ENCODE measurements at regions not wholly inside any gene's neighbourhood (a gene's known extent, or its start where the extent isn't known, plus 50 kb on each side); places are given as distances from the start of the nearest gene placed in this dataset.

DNA sequence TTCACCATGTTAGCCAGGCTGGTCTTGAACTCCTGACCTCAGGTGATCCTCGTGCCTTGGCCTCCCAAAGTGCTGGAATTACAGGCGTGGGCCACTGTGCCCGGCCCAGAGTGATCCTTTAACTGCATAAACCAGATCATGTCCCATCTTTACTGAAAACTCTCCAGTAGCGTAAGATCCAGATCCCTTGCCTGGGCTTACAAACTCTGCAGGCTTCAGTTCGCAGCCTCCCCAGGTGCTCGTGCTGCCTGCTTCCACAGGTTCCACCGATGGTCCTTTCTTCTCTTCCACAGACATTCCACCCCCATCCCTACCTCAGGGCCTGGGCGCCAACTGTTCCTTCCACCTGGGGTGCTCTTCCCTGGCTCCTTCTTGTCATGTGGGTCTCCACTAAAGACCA, 88.8 kb upstream of the SHANK2 start:
- in situ Hi-C loops (cut with HindIII; ENCODE audit: low sequenced_read_pairs), result no loop called here
- TF ChIP-seq, protein P1, sequence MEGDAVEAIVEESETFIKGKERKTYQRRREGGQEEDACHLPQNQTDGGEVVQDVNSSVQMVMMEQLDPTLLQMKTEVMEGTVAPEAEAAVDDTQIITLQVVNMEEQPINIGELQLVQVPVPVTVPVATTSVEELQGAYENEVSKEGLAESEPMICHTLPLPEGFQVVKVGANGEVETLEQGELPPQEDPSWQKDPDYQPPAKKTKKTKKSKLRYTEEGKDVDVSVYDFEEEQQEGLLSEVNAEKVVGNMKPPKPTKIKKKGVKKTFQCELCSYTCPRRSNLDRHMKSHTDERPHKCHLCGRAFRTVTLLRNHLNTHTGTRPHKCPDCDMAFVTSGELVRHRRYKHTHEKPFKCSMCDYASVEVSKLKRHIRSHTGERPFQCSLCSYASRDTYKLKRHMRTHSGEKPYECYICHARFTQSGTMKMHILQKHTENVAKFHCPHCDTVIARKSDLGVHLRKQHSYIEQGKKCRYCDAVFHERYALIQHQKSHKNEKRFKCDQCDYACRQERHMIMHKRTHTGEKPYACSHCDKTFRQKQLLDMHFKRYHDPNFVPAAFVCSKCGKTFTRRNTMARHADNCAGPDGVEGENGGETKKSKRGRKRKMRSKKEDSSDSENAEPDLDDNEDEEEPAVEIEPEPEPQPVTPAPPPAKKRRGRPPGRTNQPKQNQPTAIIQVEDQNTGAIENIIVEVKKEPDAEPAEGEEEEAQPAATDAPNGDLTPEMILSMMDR (IDR thresholded peaks at IDR 0.05; ENCODE audit: low read depth, low read length), result no peak
- H3K4me3 ChIP-seq (ENCODE audit: low read depth, low read length), result no peak overlapping the region
- DNase-seq (ENCODE audit: low read depth, low spot score), result no peak

DNA sequence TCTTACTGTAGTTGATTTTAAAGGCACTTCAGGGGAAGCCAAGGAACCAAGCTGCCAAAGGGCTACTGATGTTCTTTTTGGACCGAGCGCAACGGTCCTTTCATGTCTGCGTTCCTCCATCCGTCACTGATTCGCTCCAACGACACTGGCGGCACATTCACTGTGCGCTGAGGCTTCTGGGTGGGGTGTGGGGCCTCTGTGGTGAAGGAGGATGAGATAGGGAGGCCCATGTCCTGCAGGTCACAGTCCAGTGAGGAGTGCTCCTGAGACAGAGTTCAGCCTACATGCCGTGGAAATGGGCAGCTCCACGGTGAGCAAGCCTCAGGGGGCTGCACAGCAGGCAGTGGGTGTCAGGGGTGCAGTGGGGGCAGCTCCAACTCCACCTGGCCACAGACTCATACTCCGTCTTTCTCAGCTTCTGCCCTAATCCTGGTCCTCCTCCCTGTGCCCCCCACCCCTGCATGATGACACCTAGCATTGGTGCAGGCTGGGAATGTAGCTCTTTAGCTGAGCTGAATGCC, 87.8 kb upstream of the SHANK2 start:
- no peak for DNase-seq (ENCODE audit: low read depth, low spot score)
- no peak overlapping the region for H3K4me3 ChIP-seq (ENCODE audit: low read depth, low read length)
- TF ChIP-seq, protein P1 (IDR thresholded peaks at IDR 0.05; ENCODE audit: low read depth, low read length), result no peak
- in situ Hi-C loops (cut with HindIII; ENCODE audit: low sequenced_read_pairs), result no loop called here

DNA sequence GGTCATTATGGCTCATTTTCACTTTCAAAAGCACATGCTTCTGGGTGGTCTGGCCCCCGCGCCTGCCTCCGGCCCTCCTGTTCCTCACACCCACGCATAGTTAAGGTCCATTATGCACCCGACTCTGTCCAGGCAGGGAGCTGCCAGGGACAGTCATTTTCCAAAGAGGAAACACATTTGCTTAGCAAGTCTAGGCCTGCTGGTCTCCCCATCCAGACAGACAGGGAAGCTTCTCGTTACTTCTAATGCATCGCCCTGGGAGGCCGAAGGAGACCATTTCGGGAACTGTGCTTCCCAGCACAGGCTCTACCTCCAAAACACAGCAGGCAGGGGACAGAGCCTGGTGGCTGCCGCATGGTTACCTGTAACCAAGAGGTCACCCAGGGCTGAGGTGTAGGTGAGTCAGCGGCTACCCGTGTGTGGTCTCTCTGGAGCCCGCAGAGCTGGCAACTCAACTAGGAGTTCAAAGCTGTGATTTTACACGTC, 87.1 kb upstream of the SHANK2 start:
- no peak for DNase-seq (ENCODE audit: low read depth, low spot score)
- TF ChIP-seq, protein P1 (IDR thresholded peaks at IDR 0.05; ENCODE audit: low read depth, low read length), result no peak
- in situ Hi-C loops (cut with HindIII; ENCODE audit: low sequenced_read_pairs), result no loop called here
- H3K4me3 ChIP-seq (ENCODE audit: low read depth, low read length), result no peak overlapping the region

DNA sequence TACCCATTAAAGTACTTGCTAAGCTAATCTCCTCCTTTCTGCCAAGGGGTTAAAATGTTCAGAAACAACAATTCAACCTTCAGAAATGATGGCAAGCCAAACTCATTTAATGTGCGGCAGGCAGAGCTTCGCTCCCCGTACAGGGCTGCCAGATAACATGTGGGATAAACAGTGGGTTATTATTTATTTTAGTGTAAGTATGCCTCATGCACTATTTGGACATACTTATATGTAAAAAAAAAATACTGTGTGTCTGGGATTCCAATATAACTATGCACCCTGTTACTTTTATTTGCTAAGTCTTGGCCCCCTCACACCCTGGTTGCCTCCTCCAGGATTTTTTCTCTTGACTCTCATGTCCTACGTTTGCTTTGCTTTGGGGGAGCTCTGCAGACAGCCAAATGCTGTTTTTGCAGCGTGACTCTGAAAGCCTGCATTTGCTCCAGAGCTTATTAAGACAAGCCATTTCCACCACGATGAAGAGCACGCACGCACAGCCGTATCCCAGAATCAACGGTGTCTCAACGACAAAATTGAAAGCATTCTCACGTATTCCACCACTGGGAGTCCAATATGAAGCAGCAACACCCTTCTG, 86.5 kb upstream of the SHANK2 start:
- TF ChIP-seq, protein P1 (IDR thresholded peaks at IDR 0.05; ENCODE audit: low read depth, low read length), result no peak
- in situ Hi-C loops (cut with HindIII; ENCODE audit: low sequenced_read_pairs), result no loop called here
- H3K4me3 ChIP-seq (ENCODE audit: low read depth, low read length), result no peak overlapping the region

DNA sequence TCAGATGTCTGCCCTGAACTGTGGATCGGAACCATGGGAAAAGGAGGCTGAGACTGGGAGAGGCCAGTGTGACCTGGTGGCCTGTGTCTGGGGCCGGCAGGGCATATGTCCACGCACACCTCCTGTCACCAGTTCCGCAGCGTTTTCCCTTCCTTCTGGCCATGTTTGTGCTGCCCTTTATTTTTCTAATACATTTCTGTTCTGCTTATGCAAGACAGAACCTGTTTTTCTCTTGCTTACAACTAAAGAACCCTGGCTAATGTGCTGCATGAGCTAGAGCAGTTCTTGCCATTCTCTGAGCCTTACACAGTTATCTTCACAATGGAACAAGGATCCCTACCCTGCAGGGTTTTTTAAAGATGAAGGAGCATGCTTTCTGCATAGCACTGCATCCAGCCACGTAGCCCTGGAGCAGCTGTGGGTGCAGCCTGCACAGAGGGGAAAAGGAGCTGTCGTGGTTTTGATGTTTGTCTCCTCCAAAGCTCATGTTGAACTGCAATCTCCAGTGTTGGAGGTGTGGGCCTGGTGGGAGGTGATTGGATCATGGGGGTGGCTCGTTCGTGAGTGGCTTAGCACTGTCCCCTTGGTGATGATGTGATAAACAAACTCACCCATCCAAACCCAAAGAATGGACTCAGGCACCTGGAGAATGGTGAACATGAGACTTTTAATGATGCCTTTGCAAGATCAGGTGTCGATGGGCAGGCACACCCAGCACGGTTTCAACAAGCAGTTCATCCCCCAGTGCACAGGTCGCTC, 84.8 kb upstream of the SHANK2 start:
- TF ChIP-seq, protein P1 (IDR thresholded peaks at IDR 0.05; ENCODE audit: low read depth, low read length), result no peak
- no peak overlapping the region for H3K4me3 ChIP-seq (ENCODE audit: low read depth, low read length)
- in situ Hi-C loops (cut with HindIII; ENCODE audit: low sequenced_read_pairs), result no loop called here
- DNase-seq (ENCODE audit: low read depth, low spot score), result no peak

More for the DNA sequence above, 86.5 kb upstream of the SHANK2 start:
- no peak for DNase-seq (ENCODE audit: low read depth, low spot score)

DNA sequence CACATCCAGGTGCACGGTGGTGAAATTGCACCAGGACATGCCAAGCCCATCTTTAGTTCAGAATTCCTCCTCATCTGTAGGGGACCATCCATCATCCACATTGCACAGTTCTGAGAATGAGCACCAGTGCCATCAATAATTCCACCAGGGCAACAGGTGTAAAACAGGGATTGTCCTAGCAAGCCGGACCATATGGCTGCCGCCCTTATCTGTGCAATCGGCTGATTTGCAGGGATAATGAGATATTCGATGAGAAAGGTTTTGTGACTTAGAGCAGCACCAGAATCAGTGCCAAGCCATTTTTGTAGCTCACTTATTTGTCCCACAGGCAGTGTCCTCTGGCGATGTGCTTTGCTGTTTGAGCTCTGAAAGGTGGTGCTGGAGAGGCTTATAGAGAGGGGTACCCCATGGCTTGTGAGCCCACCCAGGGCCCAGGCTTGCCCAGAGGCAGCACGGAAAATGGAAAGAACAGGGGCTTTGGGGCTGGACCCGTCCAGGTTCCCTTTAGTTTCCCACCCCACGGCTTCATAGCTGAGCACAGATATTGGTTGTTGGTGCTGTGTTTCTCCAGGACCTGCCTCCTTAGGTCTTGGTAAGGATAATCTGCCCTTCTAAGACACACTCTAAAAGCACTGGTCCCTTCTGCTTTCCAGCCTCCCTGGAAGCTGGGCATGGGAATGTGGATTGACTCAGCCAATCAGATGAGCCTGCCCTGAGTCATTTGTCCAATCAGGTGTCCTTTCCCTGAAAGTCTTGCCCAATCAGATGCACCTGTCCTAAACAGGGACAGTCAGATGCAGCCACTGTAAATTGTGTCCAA, 84.0 kb upstream of the SHANK2 start:
- DNase-seq (ENCODE audit: low read depth, low spot score), result no peak
- TF ChIP-seq, protein P1 (IDR thresholded peaks at IDR 0.05; ENCODE audit: low read depth, low read length), result no peak
- in situ Hi-C loops (cut with HindIII; ENCODE audit: low sequenced_read_pairs), result no loop called here
- H3K4me3 ChIP-seq (ENCODE audit: low read depth, low read length), result no peak overlapping the region
